WI38 (cell line): ENCODE measurements at regions not wholly inside any gene's neighbourhood (a gene's known extent, or its start where the extent isn't known, plus 50 kb on each side); places are given as distances from the start of the nearest gene placed in this dataset.

Experiments
- H3K4me3 ChIP-seq: 2 replicates; pipeline ENCODE4 v1.5.1; 2011; ENCODE audit warnings: low read depth, mild to moderate bottlenecking, control low read depth, low read length
- CTCF ChIP-seq: IDR thresholded peaks from 2 replicates; pipeline ENCODE4 v1.5.1; 2012; ENCODE audit warnings: low read depth, mild to moderate bottlenecking, control low read depth, low read length

- TF ChIP-seq CTCF = no peak
- H3K4me3 ChIP-seq = no peak overlapping the region
Observed at GRCh38 chr2:47309952-47310800, 58.9 kb upstream of the EPCAM start.

DNA sequence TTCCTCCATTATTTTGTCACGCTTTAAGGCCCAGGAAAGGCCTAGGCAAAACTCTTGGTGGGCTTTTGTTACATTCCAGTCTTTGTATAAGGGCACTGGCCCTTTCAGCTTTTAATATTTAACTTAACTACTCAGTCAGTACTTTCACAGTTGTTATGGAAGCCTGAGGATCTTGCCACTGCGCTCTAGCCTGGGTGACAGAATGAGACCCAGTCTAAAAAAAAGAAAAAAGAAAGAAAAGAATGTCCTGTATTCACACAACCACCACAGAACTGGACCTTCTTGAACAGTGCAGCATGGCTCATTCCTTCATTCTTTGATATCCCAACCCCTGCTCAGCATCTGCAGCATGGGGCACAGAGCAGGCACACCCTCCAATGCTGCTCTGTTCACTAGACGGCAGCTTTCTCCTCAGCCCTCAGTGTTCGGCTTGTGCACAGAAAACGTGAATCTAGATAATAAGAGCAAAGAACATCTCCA is 59.6 kb upstream of the EPCAM start:
- H3K4me3 ChIP-seq = no peak overlapping the region

GRCh38 chr2:47307066-47307465 is 62.0 kb upstream of the EPCAM start:
- no peak overlapping the region for H3K4me3 ChIP-seq
- no peak for TF ChIP-seq CTCF

More for the DNA sequence above, 59.6 kb upstream of the EPCAM start:
- no peak for TF ChIP-seq CTCF

- H3K4me3 ChIP-seq = no peak overlapping the region
- no peak for TF ChIP-seq CTCF
Observed at GRCh38 chr2:47304654-47305053, 64.5 kb upstream of the EPCAM start.

DNA sequence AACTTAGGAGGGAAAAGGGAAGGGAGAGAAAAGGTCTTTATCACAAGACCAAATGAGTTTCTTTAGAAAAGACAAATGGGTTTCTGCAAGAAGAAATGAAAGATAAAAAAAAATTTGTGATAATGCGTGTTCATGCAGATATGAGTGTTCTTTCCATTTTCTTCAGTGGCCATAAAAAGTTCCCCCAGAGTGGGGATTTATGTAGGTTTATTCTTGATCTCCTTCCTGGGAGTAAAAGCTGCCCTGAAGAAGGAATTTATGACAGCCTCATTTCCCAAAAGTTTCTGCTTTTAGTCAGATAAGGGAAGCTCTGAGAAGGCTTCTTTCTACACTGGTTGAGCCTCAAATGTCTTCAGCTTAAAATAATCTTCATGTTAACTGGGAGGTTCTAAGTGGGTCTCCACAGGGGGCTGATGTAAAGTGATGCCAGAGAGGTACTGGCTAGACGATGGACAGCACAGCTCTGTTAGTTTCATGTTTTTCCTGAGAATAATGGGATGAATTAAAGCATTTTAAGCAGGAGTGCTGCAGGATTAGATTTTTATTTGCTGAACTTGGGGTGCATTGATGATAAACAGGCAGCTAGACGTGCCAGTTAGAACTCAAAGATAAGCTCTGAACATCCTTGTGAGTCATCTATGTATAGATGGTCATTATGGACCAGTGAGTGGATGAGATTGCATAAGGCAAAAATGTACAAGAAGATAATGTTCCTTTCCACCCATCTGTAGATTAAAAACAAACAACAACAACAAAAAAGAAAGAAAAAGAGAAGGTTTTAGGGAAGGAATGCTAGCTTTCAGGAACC is 65.6 kb upstream of the EPCAM start:
- TF ChIP-seq CTCF = no peak
- H3K4me3 ChIP-seq = no peak overlapping the region

DNA sequence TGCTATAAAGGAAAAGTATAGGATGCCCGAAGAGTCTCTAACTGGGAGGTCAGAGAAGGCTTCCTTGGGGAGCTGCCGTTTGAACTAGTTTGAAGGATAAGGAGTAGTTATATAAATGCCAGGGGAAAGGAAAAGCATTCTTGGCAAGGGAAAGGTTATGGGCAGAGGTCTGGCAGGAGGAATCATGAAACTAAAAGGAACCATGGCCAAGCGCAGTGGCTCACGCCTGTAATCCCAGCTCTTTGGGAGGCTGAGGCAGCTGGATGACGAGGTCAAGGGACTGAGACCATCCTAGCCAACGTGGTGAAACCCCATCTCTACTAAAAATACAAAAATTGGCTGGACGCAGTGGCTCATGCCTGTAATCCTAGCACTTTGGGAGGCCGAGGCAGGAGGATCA is 66.8 kb upstream of the EPCAM start:
- no peak for TF ChIP-seq CTCF
- H3K4me3 ChIP-seq = no peak overlapping the region

- no peak for TF ChIP-seq CTCF
- no peak overlapping the region for H3K4me3 ChIP-seq
Observed at GRCh38 chr2:47301731-47302130, 67.4 kb upstream of the EPCAM start.
